GM03348 (cell line): ENCODE measurements at regions not wholly inside any gene's neighbourhood (a gene's known extent, or its start where the extent isn't known, plus 50 kb on each side); places are given as distances from the start of the nearest gene placed in this dataset.
"Not testable (repeated sequence)": the region's sequence is repeated elsewhere in the genome, so short reads cannot be mapped to it uniquely, and the experiment has no call there.

Experiments used
- DNase-seq: peaks from one replicate; pipeline ENCODE4 v3.0.0; 2012; ENCODE audit warnings: low spot score

DNA sequence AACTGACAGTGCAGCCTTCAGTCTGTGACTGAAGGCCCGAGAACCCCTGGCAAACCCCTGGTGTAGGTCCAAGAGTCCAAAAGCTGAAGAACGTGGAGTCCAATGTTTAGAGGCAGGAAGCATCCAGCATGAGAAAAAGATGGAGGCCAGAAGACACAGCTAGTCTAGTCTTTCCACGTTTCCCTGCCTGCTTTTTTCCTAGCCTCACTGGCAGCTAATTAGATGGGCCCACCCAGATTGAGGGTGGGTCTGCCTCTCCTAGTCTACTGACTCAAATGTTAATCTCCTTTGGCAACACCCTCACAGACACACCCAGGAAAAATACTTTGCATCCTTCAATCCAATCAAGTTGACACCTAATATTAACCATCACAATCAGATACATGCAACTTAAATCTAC, 87.8 kb downstream of the TENT5D start:
- not testable (repeated sequence) for DNase-seq

DNA sequence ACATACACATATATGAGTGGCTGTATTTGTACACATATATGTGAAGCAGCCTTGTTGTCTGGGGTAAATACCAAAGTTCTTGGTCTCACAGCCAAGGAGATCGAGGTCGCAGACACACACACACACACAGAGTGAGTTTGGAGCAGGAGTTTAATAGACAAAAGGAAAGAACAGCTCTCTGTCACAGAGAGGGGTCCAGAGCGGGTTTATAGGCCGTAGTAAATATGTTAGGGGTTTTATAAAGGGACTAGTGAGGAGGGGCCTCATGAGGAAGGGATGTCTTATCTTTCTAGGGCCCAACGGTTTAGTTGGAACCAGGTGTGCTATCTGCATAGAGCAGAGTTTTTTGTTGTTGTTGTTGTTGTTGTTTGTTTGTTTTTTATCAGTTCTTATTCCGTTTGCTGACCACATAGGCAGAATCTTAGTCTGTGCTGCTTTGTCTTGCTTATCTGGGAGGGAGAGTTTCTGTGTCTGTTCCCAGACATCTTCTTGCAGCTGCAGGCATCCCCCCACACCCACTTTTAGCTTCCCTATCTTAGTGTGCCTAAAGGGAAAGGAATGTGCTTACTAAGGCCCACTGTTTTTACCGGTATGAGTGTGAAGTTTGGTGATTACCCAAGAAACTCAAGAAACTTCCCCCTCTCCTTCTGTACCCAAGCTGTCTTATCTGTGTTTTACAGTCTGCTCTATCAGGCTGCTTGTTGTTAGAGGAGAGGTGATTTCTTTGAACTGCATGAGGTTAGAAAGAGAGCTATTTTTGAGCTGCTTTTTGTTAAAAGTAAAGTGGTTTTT, 91.9 kb downstream of the TENT5D start:
- DNase-seq: peak; percentile 1

DNA sequence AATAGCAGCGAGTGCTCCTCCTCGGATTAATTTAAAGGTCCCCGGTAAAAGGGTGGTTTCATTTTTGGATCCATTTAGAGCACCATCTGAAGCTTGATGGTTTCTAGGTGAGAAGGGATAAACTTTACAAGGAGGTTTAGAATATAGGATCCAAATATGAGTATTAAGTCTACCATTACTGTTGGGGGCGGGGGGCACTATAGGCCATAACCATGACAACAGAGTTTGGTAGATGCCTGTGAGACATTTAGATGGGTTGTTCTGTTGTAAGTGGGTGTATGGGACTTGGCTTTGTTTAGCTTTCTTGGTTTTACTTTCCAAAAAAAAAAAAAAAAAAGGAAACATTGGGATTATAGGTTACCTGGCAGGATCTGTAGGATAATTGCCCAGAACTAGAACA, 92.7 kb downstream of the TENT5D start:
- no peak for DNase-seq

DNA sequence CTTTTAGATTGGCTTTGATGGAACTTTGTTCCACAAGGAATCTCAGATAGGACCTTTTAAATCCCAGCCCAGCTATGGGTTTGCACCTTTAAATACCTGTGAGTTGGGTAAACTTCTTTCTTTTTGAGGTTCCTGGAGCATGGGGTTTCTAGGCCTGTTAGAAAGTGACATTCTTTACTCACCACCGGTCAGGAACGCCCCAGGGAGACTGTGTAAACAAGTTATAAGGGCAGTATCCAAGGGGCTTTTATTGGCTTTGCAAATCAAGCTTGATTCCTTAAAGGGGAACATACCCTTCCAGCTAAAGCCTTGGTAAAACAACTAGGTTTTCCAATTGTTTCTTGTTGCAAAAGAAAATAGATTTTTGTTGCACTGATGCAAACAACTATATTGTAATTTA, 93.4 kb downstream of the TENT5D start:
- DNase-seq: no peak

DNA sequence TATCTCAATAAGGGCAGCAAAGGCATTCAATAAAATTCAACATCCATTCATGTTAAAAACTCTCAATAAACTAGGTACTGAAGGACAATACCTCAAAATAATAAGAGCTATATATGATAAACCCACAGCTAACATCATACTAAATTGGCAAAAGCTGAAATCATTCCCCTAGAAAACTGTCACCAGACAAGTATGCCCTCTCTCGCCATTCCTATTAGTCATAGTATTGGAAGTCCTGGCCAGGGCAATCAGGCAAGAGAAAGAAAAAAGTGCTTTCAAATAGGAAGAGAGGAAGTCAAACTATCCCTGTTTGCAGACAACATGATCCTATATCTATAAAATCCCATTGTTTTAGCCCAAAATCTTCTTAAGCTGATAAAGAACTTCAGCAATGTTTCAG, 116.8 kb downstream of the TENT5D start:
- DNase-seq: no peak

DNA sequence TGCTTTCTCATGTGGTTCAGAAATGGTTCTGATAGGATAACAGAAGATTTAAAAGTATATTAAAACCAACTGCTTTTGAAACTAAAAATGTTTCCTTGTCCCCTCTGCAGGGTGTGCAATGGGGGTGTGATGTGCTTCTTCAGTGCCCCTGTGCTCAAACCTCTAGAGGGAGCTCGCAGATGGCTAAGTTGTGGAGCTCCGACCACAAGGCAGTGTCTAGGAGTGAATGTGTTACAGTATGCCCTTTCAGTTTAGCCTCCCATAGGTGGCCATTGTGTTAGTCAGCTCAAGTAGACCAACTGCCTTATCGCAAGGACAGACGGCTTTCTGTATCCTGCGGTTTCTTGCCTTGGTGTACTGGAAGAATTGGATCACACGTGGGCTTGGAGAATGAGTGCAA, 130.5 kb downstream of the TENT5D start:
- no peak for DNase-seq

DNA sequence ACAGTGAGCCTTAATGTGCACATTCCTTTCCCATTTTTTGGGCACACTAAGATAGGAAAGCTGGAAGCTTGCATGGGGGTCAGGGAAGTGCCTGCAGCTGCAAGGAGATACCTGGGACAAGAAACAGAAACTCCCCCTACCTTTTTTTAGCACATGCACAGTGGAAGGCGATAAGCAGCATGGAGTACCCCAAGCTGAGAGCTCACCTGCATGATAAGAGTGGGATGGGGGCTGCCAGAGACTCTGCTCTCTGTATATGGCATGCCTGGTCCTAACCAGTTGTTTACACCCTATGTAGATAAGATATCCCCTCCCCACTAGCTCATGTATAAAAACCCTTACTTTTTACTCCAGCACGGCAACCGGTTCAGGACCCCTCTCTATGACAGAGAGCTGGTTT, 135.9 kb downstream of the TENT5D start:
- no peak for DNase-seq

DNA sequence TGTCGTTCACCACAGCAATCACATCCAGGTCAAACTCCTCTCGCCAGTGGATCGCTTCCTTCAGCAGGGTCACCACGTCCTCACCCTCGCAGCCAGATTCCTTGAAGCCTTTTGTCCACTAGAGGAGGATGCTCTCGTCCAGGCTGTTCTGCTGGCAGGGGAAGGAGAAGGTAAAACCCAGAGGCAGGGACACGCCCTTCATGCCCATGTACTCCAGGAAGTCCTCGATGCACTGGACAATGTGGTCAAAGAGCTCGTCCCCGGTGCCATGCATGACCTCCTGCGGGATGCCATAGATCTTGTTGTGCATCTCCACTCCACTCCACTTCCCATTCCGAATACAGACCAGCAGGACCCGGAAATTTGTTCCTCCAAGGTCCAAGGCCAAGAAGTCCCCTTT, 152.4 kb downstream of the TENT5D start:
- DNase-seq: no peak

DNA sequence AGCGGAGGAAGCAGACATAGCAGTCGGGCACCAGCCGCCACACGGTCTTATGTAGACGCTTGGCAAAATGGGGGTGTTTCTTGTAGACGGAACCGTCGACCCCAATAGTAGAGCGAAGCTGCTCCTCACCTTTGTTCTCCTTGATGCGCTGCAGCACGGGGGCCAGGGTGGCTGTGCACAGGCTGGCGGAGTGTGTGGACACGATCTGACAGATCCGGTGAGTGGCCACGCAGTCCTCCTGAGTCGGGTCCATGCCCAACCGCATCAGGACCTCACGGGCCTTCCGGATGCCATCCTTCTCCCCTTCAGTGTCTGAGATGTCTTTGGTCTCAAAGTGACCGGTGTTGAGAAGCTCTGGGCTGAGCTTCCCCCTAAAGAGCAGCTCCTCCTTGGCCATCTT, 153.0 kb downstream of the TENT5D start:
- no peak for DNase-seq

DNA sequence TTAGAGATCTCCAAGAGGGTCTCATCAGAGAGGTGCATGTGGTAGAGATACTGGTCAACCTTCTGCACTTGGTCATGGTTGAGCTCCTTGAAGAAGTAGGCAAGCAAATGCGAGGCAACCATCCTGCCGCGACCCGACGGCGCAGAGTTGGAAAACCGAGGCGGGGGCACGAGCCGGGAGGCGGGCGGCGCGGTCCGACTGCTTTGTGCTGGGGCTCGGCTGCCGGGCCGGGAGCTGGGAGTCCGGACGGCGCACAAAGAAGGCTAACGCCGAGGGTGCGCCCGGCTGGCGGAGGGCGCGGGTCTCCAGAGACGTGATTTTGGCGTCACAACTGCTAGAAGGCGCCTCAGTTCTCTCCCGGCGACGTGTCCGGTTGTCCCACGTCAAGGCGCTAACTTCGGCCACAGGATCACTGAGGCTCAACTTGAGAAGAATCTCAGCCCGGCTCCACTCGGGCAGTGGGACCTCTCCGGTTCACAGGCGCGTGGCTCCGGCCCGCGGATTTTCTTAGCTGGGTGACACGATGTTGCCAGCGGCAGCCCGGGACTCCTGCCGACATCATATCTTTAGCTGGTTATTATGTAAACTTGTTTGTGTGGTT, 154.3 kb downstream of the TENT5D start:
- DNase-seq: not testable (repeated sequence)

DNA sequence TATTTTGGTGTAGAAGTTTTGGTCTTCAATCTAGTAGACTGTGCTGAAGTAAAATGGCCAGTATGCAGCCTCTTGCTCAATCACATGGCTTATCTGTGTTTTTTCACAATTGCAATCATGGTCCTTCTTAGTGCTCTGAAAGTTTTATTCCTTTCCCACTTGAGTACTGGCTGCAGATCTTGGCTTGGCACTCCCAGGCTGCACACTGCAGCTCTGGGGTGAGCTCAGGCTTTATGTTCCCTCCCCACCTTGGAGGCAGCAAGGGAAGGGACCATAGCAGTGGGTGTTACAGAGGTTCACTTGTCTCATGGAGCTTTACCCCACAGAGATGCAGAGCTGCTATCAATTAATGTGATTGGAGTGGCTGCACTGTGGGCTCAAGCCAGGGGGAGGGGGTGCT, 156.0 kb downstream of the TENT5D start:
- DNase-seq: no peak

DNA sequence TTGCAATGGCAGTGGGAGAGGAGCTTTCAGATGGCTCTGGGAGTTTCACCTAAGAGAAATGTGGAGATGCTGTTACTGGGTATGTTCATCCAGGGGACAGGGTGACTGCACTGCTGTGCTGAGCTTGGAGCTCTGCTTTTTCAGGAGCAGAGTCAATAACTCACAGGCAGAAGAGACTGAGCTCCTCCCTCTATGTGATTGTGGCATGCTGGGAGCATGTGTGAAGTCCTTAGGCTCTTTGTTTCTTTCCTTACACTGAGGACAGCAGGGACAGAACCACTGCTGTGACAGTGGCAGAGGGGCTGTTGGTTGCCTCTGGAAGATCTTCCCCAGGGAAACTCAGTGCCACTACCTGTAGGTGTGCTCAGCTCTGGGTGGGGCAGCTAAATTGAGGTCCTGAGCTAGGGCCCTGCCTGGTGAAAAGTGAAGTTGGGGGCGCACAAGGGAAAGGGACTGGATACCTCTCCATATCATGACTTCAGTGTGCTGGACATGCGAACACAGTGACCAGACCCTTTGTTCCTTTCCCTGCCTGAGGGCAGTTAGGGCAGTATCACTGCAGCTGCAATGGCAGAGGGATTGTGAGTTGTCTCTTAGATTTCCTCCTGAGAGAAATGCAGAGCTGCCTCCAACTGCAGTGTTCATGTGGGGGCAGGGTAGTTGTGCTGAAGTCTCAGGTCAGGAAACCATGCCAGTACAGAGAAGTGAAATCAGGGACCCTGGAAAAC, 156.7 kb downstream of the TENT5D start:
- no peak for DNase-seq

DNA sequence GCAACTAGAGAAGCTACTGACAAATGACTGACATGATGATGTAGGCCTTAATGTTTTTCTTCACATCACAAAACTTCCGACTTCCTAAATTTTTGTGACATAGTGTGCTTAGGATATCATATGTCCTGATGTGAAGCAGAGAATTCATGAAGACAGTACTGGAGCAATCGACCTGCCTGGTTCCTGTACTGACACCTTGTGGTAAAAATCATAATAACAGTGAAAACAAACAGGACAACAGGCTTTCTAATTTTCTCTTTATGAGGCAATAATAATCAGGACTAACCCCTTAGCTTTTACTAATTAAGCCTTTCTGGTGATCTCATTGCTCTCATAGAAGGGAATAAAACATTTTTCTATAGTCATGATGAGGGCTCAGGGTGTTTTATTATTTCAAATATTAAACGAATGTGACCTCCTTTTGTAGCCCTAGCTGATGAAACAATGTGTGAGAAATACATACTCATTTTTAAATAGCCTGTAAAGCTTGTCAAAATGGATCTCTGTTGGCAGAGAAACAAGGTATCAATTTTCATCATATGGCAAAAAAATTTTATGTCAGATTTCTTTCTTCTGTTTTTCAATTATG, 158.4 kb downstream of the TENT5D start:
- peak; percentile 35 for DNase-seq

DNA sequence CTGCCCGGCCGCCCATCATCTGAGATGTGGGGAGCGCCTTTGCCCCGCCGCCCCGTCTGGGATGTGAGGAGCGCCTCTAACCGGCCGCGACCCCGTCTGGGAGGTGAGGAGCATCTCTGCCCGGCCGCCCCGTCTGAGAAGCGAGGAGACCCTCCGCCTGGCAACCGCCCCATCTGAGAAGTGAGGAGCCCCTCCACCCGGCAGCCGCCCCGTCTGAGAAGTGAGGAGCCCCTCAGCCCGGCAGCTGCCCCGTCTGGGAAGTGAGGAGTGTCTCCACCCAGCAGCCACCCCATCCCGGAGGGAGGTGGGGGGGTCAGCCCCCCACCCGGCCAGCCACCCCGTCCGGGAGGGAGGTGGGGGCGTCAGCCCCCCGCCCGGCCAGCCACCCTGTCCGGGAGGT, 170.7 kb downstream of the TENT5D start:
- DNase-seq: not testable (repeated sequence)

DNA sequence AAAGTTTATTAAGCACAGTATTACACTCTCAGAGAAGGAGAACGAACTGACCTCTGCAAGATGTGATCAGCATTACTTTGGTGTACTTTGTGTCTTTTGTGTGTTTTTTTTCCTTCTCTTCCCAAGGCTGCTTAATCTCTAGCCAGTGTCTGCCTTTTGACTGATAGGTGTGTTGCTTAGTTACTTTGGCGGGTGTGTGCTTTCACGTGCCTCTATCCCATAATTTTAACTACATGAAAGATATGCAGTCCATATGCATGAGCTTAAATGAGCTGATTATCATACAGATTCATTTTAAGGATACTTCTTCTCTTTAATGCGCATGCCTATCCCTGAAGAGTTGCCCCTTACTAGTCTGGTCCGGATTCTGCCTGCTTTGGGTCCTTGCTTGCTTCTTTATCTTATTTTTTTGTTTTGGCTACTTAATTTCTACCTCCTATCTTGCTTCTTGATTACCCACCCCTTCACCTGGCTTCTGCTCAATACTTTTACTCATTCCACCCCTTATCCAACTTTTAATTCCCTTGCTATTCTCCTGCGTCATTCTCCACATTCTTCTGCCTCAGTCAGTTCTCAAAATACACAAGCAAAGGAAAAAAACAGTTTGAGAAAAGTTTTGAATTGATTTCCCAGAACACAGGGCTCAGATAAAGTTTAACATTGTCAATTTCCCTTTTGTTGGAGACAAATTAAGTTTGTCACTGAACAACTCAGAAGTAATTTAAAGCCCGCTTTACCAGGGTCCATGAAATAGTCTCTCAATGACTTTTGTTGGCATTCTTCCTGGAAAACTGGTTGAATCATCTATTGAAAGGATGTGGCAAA, 182.0 kb downstream of the TENT5D start:
- DNase-seq: no peak
